GM21528 (cell line): ENCODE measurements at regions not wholly inside any gene's neighbourhood (a gene's known extent, or its start where the extent isn't known, plus 50 kb on each side); places are given as distances from the start of the nearest gene placed in this dataset.
"Not testable (repeated sequence)": the region's sequence is repeated elsewhere in the genome, so short reads cannot be mapped to it uniquely, and the experiment has no call there.

ENCODE experiments used
- ATAC-seq: cut with Tn5 transposase; IDR thresholded peaks from one replicate; pipeline ENCODE4 v1.9.1; 2021; ENCODE audit warnings: mild to moderate bottlenecking, moderate library complexity; ENCODE audit not compliant: unreplicated experiment, low FRiP score

- no peak for ATAC-seq
Measured at GRCh38 chr16:9334103-9334502, 242.7 kb downstream of the HAPSTR1 start.

- ATAC-seq = no peak
Measured at GRCh38 chr16:9337308-9338032, 246.0 kb downstream of the HAPSTR1 start.

GRCh38 chr16:9338068-9338467, 246.6 kb downstream of the HAPSTR1 start:
- no peak for ATAC-seq

GRCh38 chr16:9338510-9338909, 247.1 kb downstream of the HAPSTR1 start:
- ATAC-seq = no peak

- ATAC-seq = no peak
Measured at GRCh38 chr16:9340526-9341256, 249.2 kb downstream of the HAPSTR1 start.

GRCh38 chr16:9343276-9343675, 251.8 kb downstream of the HAPSTR1 start:
- no peak for ATAC-seq

GRCh38 chr16:9344508-9344907, 253.1 kb downstream of the HAPSTR1 start:
- ATAC-seq = no peak

GRCh38 chr16:9345046-9345445, 253.6 kb downstream of the HAPSTR1 start:
- ATAC-seq = no peak

GRCh38 chr16:9345880-9346279, 254.4 kb downstream of the HAPSTR1 start:
- ATAC-seq = no peak

GRCh38 chr16:9348912-9349311, 257.5 kb downstream of the HAPSTR1 start:
- no peak for ATAC-seq

GRCh38 chr16:9349373-9349960, 258.0 kb downstream of the HAPSTR1 start:
- not testable (repeated sequence) for ATAC-seq

GRCh38 chr16:9350119-9350799, 258.8 kb downstream of the HAPSTR1 start:
- ATAC-seq = not testable (repeated sequence)

- ATAC-seq = no peak
Measured at GRCh38 chr16:9351440-9351839, 260.0 kb downstream of the HAPSTR1 start.

GRCh38 chr16:9351841-9352434, 260.5 kb downstream of the HAPSTR1 start:
- no peak for ATAC-seq

- ATAC-seq = no peak
Measured at GRCh38 chr16:9357829-9358228, 266.4 kb downstream of the HAPSTR1 start.

GRCh38 chr16:9360075-9360474, 268.6 kb downstream of the HAPSTR1 start:
- ATAC-seq = no peak

GRCh38 chr16:9362050-9362449, 270.6 kb downstream of the HAPSTR1 start:
- ATAC-seq = no peak

GRCh38 chr16:9362604-9363003, 271.2 kb downstream of the HAPSTR1 start:
- no peak for ATAC-seq

- no peak for ATAC-seq
Measured at GRCh38 chr16:9363520-9363919, 272.1 kb downstream of the HAPSTR1 start.

GRCh38 chr16:9364721-9365369, 273.4 kb downstream of the HAPSTR1 start:
- no peak for ATAC-seq
